ENCODE measurements at regions not wholly inside any gene's neighbourhood (a gene's known extent, or its start where the extent isn't known, plus 50 kb on each side); places are given as distances from the start of the nearest gene placed in this dataset.

- H3K4me3 ChIP-seq (ENCODE audit: low read length): no peak overlapping the region
- no peak for TF ChIP-seq CTCF (conservative IDR thresholded peaks at IDR 0.05; ENCODE audit: low read depth, low read length)
- DNase-seq (ENCODE audit: low read depth): no peak
Observed at GRCh38 chr12:28938056-28938455, 211.0 kb upstream of the FAR2 start.

DNA sequence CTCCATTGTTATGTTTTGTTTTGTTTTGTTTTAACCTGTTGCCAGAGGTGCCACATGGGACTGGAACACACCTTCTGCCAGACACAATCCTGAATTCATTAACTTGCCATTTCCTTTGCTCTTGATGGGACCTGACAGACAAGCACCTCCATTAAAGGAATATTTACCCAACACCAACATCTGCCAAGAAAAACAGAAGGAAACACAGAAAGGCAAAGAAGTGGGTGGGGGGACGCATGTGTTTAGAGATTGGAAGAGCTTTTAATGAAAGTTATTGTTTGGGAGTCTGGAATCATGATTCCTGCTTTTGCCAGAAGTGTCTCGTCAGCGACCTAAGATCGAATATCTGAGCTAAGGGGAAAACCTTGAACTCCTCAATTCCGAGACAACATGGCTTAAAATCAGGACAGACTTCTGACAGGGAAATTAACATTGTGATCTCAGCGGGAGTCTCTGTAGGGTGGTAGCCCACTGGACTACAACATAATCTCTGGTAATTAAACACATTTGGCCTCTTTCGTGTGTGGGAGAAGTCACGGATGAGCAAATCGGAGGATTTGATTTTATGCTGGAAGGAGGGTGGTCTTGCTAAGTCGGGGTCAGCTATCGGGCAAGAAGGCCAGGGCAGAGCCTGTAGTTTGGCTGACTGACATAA is 210.4 kb upstream of the FAR2 start:
- DNase-seq (ENCODE audit: low read depth): no peak
- H3K4me3 ChIP-seq (ENCODE audit: low read length): no peak overlapping the region
- TF ChIP-seq CTCF (conservative IDR thresholded peaks at IDR 0.05; ENCODE audit: low read depth, low read length): no peak

DNA sequence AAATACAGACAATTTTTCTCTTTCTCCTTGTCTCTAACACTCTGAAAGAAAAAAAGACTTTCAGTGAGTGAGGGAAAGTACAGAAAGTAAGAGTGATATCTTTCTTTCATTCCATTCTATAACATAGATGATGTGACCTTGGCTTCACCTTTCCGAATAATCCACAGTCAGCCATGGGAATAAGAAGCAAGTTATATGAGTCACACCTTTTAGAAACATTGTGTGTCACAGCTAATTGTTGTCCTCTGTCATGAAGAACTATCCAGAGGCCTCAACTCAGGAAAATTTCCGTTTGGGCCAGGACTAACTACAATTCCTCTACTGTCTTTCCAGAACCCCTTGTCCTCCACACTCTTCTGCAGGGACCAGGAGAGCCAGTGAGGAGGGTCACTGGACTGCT is 209.7 kb upstream of the FAR2 start:
- no peak for DNase-seq (ENCODE audit: low read depth)
- TF ChIP-seq CTCF (conservative IDR thresholded peaks at IDR 0.05; ENCODE audit: low read depth, low read length): no peak
- no peak overlapping the region for H3K4me3 ChIP-seq (ENCODE audit: low read length)

GRCh38 chr12:28941248-28941647 is 207.8 kb upstream of the FAR2 start:
- TF ChIP-seq CTCF (conservative IDR thresholded peaks at IDR 0.05; ENCODE audit: low read depth, low read length): no peak
- no peak for DNase-seq (ENCODE audit: low read depth)
- no peak overlapping the region for H3K4me3 ChIP-seq (ENCODE audit: low read length)

GRCh38 chr12:28946361-28946760 is 202.7 kb upstream of the FAR2 start:
- no peak overlapping the region for H3K4me3 ChIP-seq (ENCODE audit: low read length)
- DNase-seq (ENCODE audit: low read depth): no peak
- TF ChIP-seq CTCF (conservative IDR thresholded peaks at IDR 0.05; ENCODE audit: low read depth, low read length): no peak

- no peak overlapping the region for H3K4me3 ChIP-seq (ENCODE audit: low read length)
- TF ChIP-seq CTCF (conservative IDR thresholded peaks at IDR 0.05; ENCODE audit: low read depth, low read length): no peak
- no peak for DNase-seq (ENCODE audit: low read depth)
Observed at GRCh38 chr12:28948685-28949084, 200.4 kb upstream of the FAR2 start.

- no peak for TF ChIP-seq CTCF (conservative IDR thresholded peaks at IDR 0.05; ENCODE audit: low read depth, low read length)
Observed at GRCh38 chr12:28949184-28949583, 199.9 kb upstream of the FAR2 start.

More at GRCh38 chr12:28949184-28949583, 199.9 kb upstream of the FAR2 start:
- DNase-seq (ENCODE audit: low read depth): no peak
- H3K4me3 ChIP-seq (ENCODE audit: low read length): no peak overlapping the region

All from retinal pigment epithelial cell (primary cell).